ENCODE measurements at regions not wholly inside any gene's neighbourhood (a gene's known extent, or its start where the extent isn't known, plus 50 kb on each side); places are given as distances from the start of the nearest gene placed in this dataset.

- H3K4me3 ChIP-seq (ENCODE audit: low read length): no peak overlapping the region
- H3K9ac ChIP-seq (ENCODE audit: low read length): no peak overlapping the region
Observed at GRCh38 chr12:93079271-93079670, 150.2 kb upstream of the EEA1 start.

GRCh38 chr12:93079976-93080375 lies 150.9 kb upstream of the EEA1 start:
- Histone ChIP-seq H3K4me3 (ENCODE audit: low read length) (no peak overlapping the region), H3K4me1 (ENCODE audit: control insufficient read depth, insufficient read depth, low read length) (no peaks in the 10 kb centered on the region), H3K27ac (ENCODE audit: low read depth, low read length) (no peak overlapping the region), H3K27me3 (ENCODE audit: control insufficient read depth, insufficient read depth, low read length) (no peaks in the 10 kb centered on the region), H3K36me3 (ENCODE audit: control insufficient read depth, insufficient read depth, low read length) (no peaks in the 10 kb centered on the region), H3K9ac (ENCODE audit: low read length) (no peak overlapping the region)

More at GRCh38 chr12:93079271-93079670, 150.2 kb upstream of the EEA1 start:
- H3K4me1 ChIP-seq (ENCODE audit: control insufficient read depth, insufficient read depth, low read length): no peaks in the 10 kb centered on the region
- H3K27ac ChIP-seq (ENCODE audit: low read depth, low read length): no peak overlapping the region
- no peaks in the 10 kb centered on the region for H3K27me3 ChIP-seq (ENCODE audit: control insufficient read depth, insufficient read depth, low read length)
- H3K36me3 ChIP-seq (ENCODE audit: control insufficient read depth, insufficient read depth, low read length): no peaks in the 10 kb centered on the region

- no peak overlapping the region for H3K9ac ChIP-seq (ENCODE audit: low read length)
- no peaks in the 10 kb centered on the region for H3K36me3 ChIP-seq (ENCODE audit: control insufficient read depth, insufficient read depth, low read length)
- no peak overlapping the region for H3K4me3 ChIP-seq (ENCODE audit: low read length)
- H3K27ac ChIP-seq (ENCODE audit: low read depth, low read length): no peak overlapping the region
- H3K27me3 ChIP-seq (ENCODE audit: control insufficient read depth, insufficient read depth, low read length): no peaks in the 10 kb centered on the region
- H3K4me1 ChIP-seq (ENCODE audit: control insufficient read depth, insufficient read depth, low read length): no peaks in the 10 kb centered on the region
Observed at GRCh38 chr12:93080452-93080851, 151.4 kb upstream of the EEA1 start.

GRCh38 chr12:93080994-93081809 lies 152.1 kb upstream of the EEA1 start:
- H3K27ac ChIP-seq (ENCODE audit: low read depth, low read length): no peak overlapping the region
- no peaks in the 10 kb centered on the region for H3K27me3 ChIP-seq (ENCODE audit: control insufficient read depth, insufficient read depth, low read length)
- no peak overlapping the region for H3K9ac ChIP-seq (ENCODE audit: low read length)
- no peak overlapping the region for H3K4me3 ChIP-seq (ENCODE audit: low read length)
- H3K36me3 ChIP-seq (ENCODE audit: control insufficient read depth, insufficient read depth, low read length): no peaks in the 10 kb centered on the region
- H3K4me1 ChIP-seq (ENCODE audit: control insufficient read depth, insufficient read depth, low read length): no peaks in the 10 kb centered on the region

GRCh38 chr12:93081810-93082165 lies 152.7 kb upstream of the EEA1 start:
- Histone ChIP-seq H3K27me3 (ENCODE audit: control insufficient read depth, insufficient read depth, low read length) (no peaks in the 10 kb centered on the region), H3K27ac (ENCODE audit: low read depth, low read length) (no peak overlapping the region), H3K9ac (ENCODE audit: low read length) (no peak overlapping the region), H3K4me1 (ENCODE audit: control insufficient read depth, insufficient read depth, low read length) (no peaks in the 10 kb centered on the region), H3K36me3 (ENCODE audit: control insufficient read depth, insufficient read depth, low read length) (no peaks in the 10 kb centered on the region), H3K4me3 (ENCODE audit: low read length) (no peak overlapping the region)

- no peak overlapping the region for H3K9ac ChIP-seq (ENCODE audit: low read length)
- H3K4me3 ChIP-seq (ENCODE audit: low read length): no peak overlapping the region
- no peaks in the 10 kb centered on the region for H3K4me1 ChIP-seq (ENCODE audit: control insufficient read depth, insufficient read depth, low read length)
- H3K36me3 ChIP-seq (ENCODE audit: control insufficient read depth, insufficient read depth, low read length): no peaks in the 10 kb centered on the region
- no peaks in the 10 kb centered on the region for H3K27me3 ChIP-seq (ENCODE audit: control insufficient read depth, insufficient read depth, low read length)
- no peak overlapping the region for H3K27ac ChIP-seq (ENCODE audit: low read depth, low read length)
Observed at GRCh38 chr12:93085383-93086287, 156.5 kb upstream of the EEA1 start.

- Histone ChIP-seq H3K36me3 (ENCODE audit: control insufficient read depth, insufficient read depth, low read length) (no peaks in the 10 kb centered on the region), H3K4me3 (ENCODE audit: low read length) (no peak overlapping the region), H3K27ac (ENCODE audit: low read depth, low read length) (no peak overlapping the region), H3K9ac (ENCODE audit: low read length) (no peak overlapping the region), H3K27me3 (ENCODE audit: control insufficient read depth, insufficient read depth, low read length) (no peaks in the 10 kb centered on the region), H3K4me1 (ENCODE audit: control insufficient read depth, insufficient read depth, low read length) (no peaks in the 10 kb centered on the region)
Observed at GRCh38 chr12:93086288-93086727, 157.2 kb upstream of the EEA1 start.

GRCh38 chr12:93087840-93088610 lies 158.9 kb upstream of the EEA1 start:
- H3K36me3 ChIP-seq (ENCODE audit: control insufficient read depth, insufficient read depth, low read length): no peaks in the 10 kb centered on the region
- H3K4me3 ChIP-seq (ENCODE audit: low read length): no peak overlapping the region
- no peak overlapping the region for H3K27ac ChIP-seq (ENCODE audit: low read depth, low read length)
- H3K27me3 ChIP-seq (ENCODE audit: control insufficient read depth, insufficient read depth, low read length): no peaks in the 10 kb centered on the region
- H3K9ac ChIP-seq (ENCODE audit: low read length): no peak overlapping the region
- H3K4me1 ChIP-seq (ENCODE audit: control insufficient read depth, insufficient read depth, low read length): no peaks in the 10 kb centered on the region

GRCh38 chr12:93089805-93090569 lies 160.9 kb upstream of the EEA1 start:
- H3K27me3 ChIP-seq (ENCODE audit: control insufficient read depth, insufficient read depth, low read length): no peaks in the 10 kb centered on the region
- H3K9ac ChIP-seq (ENCODE audit: low read length): no peak overlapping the region
- no peak overlapping the region for H3K27ac ChIP-seq (ENCODE audit: low read depth, low read length)
- H3K36me3 ChIP-seq (ENCODE audit: control insufficient read depth, insufficient read depth, low read length): no peaks in the 10 kb centered on the region
- H3K4me3 ChIP-seq (ENCODE audit: low read length): no peak overlapping the region
- no peaks in the 10 kb centered on the region for H3K4me1 ChIP-seq (ENCODE audit: control insufficient read depth, insufficient read depth, low read length)

GRCh38 chr12:93090731-93091172 lies 161.7 kb upstream of the EEA1 start:
- Histone ChIP-seq H3K9ac (ENCODE audit: low read length) (no peak overlapping the region), H3K36me3 (ENCODE audit: control insufficient read depth, insufficient read depth, low read length) (no peaks in the 10 kb centered on the region), H3K27ac (ENCODE audit: low read depth, low read length) (no peak overlapping the region), H3K4me1 (ENCODE audit: control insufficient read depth, insufficient read depth, low read length) (no peaks in the 10 kb centered on the region), H3K4me3 (ENCODE audit: low read length) (no peak overlapping the region), H3K27me3 (ENCODE audit: control insufficient read depth, insufficient read depth, low read length) (no peaks in the 10 kb centered on the region)

- Histone ChIP-seq H3K27me3 (ENCODE audit: control insufficient read depth, insufficient read depth, low read length) (no peaks in the 10 kb centered on the region), H3K4me1 (ENCODE audit: control insufficient read depth, insufficient read depth, low read length) (no peaks in the 10 kb centered on the region), H3K9ac (ENCODE audit: low read length) (no peak overlapping the region), H3K4me3 (ENCODE audit: low read length) (no peak overlapping the region), H3K36me3 (ENCODE audit: control insufficient read depth, insufficient read depth, low read length) (no peaks in the 10 kb centered on the region), H3K27ac (ENCODE audit: low read depth, low read length) (no peak overlapping the region)
Observed at GRCh38 chr12:93091886-93092648, 163.0 kb upstream of the EEA1 start.

Data from rectal smooth muscle tissue (tissue), 1 donor.